H9 (cell line): ENCODE measurements at regions not wholly inside any gene's neighbourhood (a gene's known extent, or its start where the extent isn't known, plus 50 kb on each side); places are given as distances from the start of the nearest gene placed in this dataset.

Experiments used
- DNase-seq: peaks from one replicate; pipeline ENCODE4 v3.0.0-alpha.2; 2017
- H2AFZ ChIP-seq: one replicate; pipeline ENCODE4 v1.6.1; 2013; ENCODE audit warnings: mild to moderate bottlenecking, low read length, control low read depth, moderate library complexity
- H2AK5ac ChIP-seq: 2 replicates; pipeline ENCODE4 v1.6.1; 2013; ENCODE audit warnings: low read length, control low read depth, mixed read lengths; ENCODE audit not compliant: insufficient read length
- H2BK120ac ChIP-seq: one replicate; pipeline ENCODE4 v1.6.1; 2013; ENCODE audit warnings: low read depth, mild to moderate bottlenecking, low read length, control low read depth, inconsistent platforms; ENCODE audit not compliant: poor library complexity, severe bottlenecking
- H2BK12ac ChIP-seq: 2 replicates; pipeline ENCODE4 v1.6.1; 2013; ENCODE audit warnings: low read length, control low read depth, mixed read lengths, low read depth; ENCODE audit not compliant: insufficient read length
- H2BK15ac ChIP-seq: 2 replicates; pipeline ENCODE4 v1.6.1; 2013; ENCODE audit warnings: low read depth, low read length, control low read depth
- H2BK20ac ChIP-seq: one replicate; pipeline ENCODE4 v1.6.1; 2013; ENCODE audit warnings: low read depth, mild to moderate bottlenecking, low read length, control low read depth, inconsistent platforms; ENCODE audit not compliant: poor library complexity, severe bottlenecking
- H2BK5ac ChIP-seq: 2 replicates; pipeline ENCODE4 v1.6.1; 2013; ENCODE audit warnings: low read length, control low read depth, mixed read lengths; ENCODE audit not compliant: insufficient read length
- H3K14ac ChIP-seq: 2 replicates; pipeline ENCODE4 v1.6.1; 2013; ENCODE audit warnings: low read length, control low read depth; ENCODE audit not compliant: insufficient read depth
- H3K18ac ChIP-seq: 2 replicates; pipeline ENCODE4 v1.6.1; 2013; ENCODE audit warnings: low read depth, mild to moderate bottlenecking, mixed read lengths, low read length, control low read depth; ENCODE audit not compliant: insufficient read length
- H3K23ac ChIP-seq: 2 replicates; pipeline ENCODE4 v1.6.1; 2013; ENCODE audit warnings: low read length, control low read depth, mixed read lengths, low read depth; ENCODE audit not compliant: insufficient read length
- H3K23me2 ChIP-seq: 2 replicates; pipeline ENCODE4 v1.6.1; 2013; ENCODE audit warnings: low read depth, mild to moderate bottlenecking, mixed read lengths, low read length, control low read depth; ENCODE audit not compliant: insufficient read length, poor library complexity, severe bottlenecking
- H3K27ac ChIP-seq: 2 replicates; pipeline ENCODE4 v1.5.1; 2013; ENCODE audit warnings: low read length, control low read depth, mixed read lengths, low read depth; ENCODE audit not compliant: insufficient read length
- H3K27me3 ChIP-seq: 2 replicates; pipeline ENCODE4 v1.6.1; 2013; ENCODE audit warnings: low read length, control low read depth, inconsistent platforms; ENCODE audit not compliant: insufficient read depth
- H3K4ac ChIP-seq: 2 replicates; pipeline ENCODE4 v1.6.1; 2013; ENCODE audit warnings: low read depth, mild to moderate bottlenecking, control low read depth, inconsistent platforms, low read length, moderate library complexity
- H3K4me1 ChIP-seq: 2 replicates; pipeline ENCODE4 v1.6.1; 2013; ENCODE audit warnings: low read length, control low read depth, inconsistent platforms; ENCODE audit not compliant: insufficient read depth
- H3K4me2 ChIP-seq: 2 replicates; pipeline ENCODE4 v1.6.1; 2013; ENCODE audit warnings: low read length, control low read depth, mixed read lengths; ENCODE audit not compliant: insufficient read length, insufficient read depth
- H3K56ac ChIP-seq: 2 replicates; pipeline ENCODE4 v1.6.1; 2013; ENCODE audit warnings: low read depth, mild to moderate bottlenecking, mixed read lengths, low read length, control low read depth; ENCODE audit not compliant: insufficient read length
- H3K79me1 ChIP-seq: 2 replicates; pipeline ENCODE4 v1.6.1; 2013; ENCODE audit warnings: low read depth, mild to moderate bottlenecking, moderate library complexity, low read length, control low read depth, inconsistent platforms; ENCODE audit not compliant: insufficient read depth, poor library complexity, severe bottlenecking
- H3K79me2 ChIP-seq: 2 replicates; pipeline ENCODE4 v1.6.1; 2013; ENCODE audit warnings: low read length, control low read depth, inconsistent platforms; ENCODE audit not compliant: insufficient read depth
- H3K9ac ChIP-seq: 2 replicates; pipeline ENCODE4 v1.6.1; 2013; ENCODE audit warnings: low read length, control low read depth, mixed read lengths; ENCODE audit not compliant: insufficient read length; ENCODE audit errors: extremely low read depth
- H3K9me3 ChIP-seq: one replicate; pipeline ENCODE4 v1.6.1; 2013; ENCODE audit warnings: low read depth, low read length, inconsistent platforms; ENCODE audit not compliant: control insufficient read depth
- H3T11ph ChIP-seq: one replicate; pipeline ENCODE4 v1.6.1; 2013; ENCODE audit warnings: mild to moderate bottlenecking, low read length, control low read depth, inconsistent platforms
- H4K20me1 ChIP-seq: one replicate; pipeline ENCODE4 v1.6.1; 2013; ENCODE audit not compliant: control insufficient read depth, insufficient read length, insufficient read depth
- H4K5ac ChIP-seq: 2 replicates; pipeline ENCODE4 v1.6.1; 2013; ENCODE audit warnings: low read depth, mild to moderate bottlenecking, mixed read lengths, low read length, control low read depth; ENCODE audit not compliant: insufficient read length
- H4K8ac ChIP-seq: replicated peaks from 2 replicates; pipeline ENCODE4 v1.6.1; 2013; ENCODE audit warnings: low read length, control low read depth, mixed read lengths, low read depth; ENCODE audit not compliant: insufficient read length
- H4K91ac ChIP-seq: 2 replicates; pipeline ENCODE4 v1.6.1; 2013; ENCODE audit warnings: low read depth, mild to moderate bottlenecking, moderate library complexity, mixed read lengths, low read length, control low read depth; ENCODE audit not compliant: insufficient read length
- H3K27ac Mint-ChIP-seq, 3 experiments: 2 replicates in 2 of 3; 3 replicates in 1 of 3; pipeline ENCODE4 v1.8.0; 2020 to 2021; ENCODE audit warnings: mixed read lengths in 3 of 3, mild to moderate bottlenecking in 1 of 3, moderate library complexity in 1 of 3
- H3K27me3 Mint-ChIP-seq: 2 replicates; pipeline ENCODE4 v1.8.0; 2021; ENCODE audit warnings: low read depth, mild to moderate bottlenecking, moderate library complexity, mixed read lengths
- H3K36me3 Mint-ChIP-seq, 3 experiments: 2 replicates in 2 of 3; 3 replicates in 1 of 3; pipeline ENCODE4 v1.8.0; 2020 to 2021; ENCODE audit warnings: low read depth in 3 of 3, mixed read lengths in 3 of 3; ENCODE audit not compliant: insufficient read depth in 1 of 3
- H3K4me1 Mint-ChIP-seq, 2 experiments: 2 replicates each; pipeline ENCODE4 v1.8.0; 2020; ENCODE audit warnings: mixed read lengths in 2 of 2
- H3K4me3 Mint-ChIP-seq, 2 experiments: 2 replicates in 1 of 2; 3 replicates in 1 of 2; pipeline ENCODE4 v1.8.0; 2020 to 2021; ENCODE audit warnings: mild to moderate bottlenecking in 2 of 2, mixed read lengths in 2 of 2, moderate library complexity in 1 of 2
- H3K9me3 Mint-ChIP-seq, 2 experiments: 2 replicates in 1 of 2; 3 replicates in 1 of 2; pipeline ENCODE4 v1.8.0; 2020; ENCODE audit warnings: mild to moderate bottlenecking in 2 of 2, mixed read lengths in 2 of 2, moderate library complexity in 1 of 2
- WGBS: extraction: QIAGEN DNeasy Blood & Tissue Kit; methylation state at CpG from one replicate; pipeline ENCODE4 v1.1.7; 2013; ENCODE audit warnings: missing lambda C conversion rate, low lambda C conversion rate, mixed read lengths; ENCODE audit not compliant: insufficient read length; ENCODE audit errors: extremely low coverage; 5-methylcytosine and 5-hydroxymethylcytosine counted together
- TF ChIP-seq, protein P1 (sequence below): fragments of 200-600 bp; sonication (generic); conservative IDR thresholded peaks from 3 replicates; pipeline ENCODE4 v1.8.0; 2021; ENCODE audit warnings: antibody characterized with exemption, mild to moderate bottlenecking

DNA sequence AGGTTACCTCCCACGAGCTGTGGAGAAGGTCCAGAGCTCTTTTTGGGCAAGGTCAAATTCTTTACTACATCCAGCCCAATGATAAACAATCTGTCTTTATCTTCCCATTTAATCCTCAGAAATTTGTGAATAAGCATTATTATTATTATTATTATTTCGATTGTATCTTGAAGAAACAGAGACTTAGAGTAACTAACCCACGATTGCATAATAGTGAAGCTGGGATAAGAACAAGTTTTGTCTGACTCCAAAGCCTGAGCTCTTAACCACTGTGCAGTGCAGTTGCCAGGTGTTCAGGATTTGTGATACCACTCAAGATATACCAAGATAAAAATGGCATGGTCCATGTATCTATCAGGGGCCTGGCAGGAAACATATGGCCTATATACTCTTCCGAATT, 166.5 kb upstream of the LDB2 start:
- Histone ChIP-seq H3K27me3 (no peaks in the 10 kb centered on the region; the same call in 1 of the 2 replicates), H4K91ac (no peak overlapping the region), H2BK120ac (no peak overlapping the region), H3K27ac (no peak overlapping the region), H3K4me2 (no peak overlapping the region), H3K23ac (no peak overlapping the region), H3T11ph (no peak overlapping the region), H3K79me1 (no peaks in the 10 kb centered on the region), H3K4ac (no peak overlapping the region), H2BK12ac (no peak overlapping the region), H3K4me1 (no peaks in the 10 kb centered on the region), H4K20me1 (no peaks in the 10 kb centered on the region), H4K8ac (no peak overlapping the region), H2AK5ac (no peak overlapping the region), H3K9ac (no peak overlapping the region), H4K5ac (no peak overlapping the region), H2BK20ac (no peak overlapping the region), H2AFZ (no peak overlapping the region), H2BK15ac (no peak overlapping the region), H3K9me3 (no peaks in the 10 kb centered on the region), H3K14ac (no peak overlapping the region), H3K23me2 (no peaks in the 10 kb centered on the region), H3K18ac (no peak overlapping the region), H2BK5ac (no peak overlapping the region), H3K79me2 (no peaks in the 10 kb centered on the region), H3K56ac (no peak overlapping the region)
- TF ChIP-seq, protein P1, sequence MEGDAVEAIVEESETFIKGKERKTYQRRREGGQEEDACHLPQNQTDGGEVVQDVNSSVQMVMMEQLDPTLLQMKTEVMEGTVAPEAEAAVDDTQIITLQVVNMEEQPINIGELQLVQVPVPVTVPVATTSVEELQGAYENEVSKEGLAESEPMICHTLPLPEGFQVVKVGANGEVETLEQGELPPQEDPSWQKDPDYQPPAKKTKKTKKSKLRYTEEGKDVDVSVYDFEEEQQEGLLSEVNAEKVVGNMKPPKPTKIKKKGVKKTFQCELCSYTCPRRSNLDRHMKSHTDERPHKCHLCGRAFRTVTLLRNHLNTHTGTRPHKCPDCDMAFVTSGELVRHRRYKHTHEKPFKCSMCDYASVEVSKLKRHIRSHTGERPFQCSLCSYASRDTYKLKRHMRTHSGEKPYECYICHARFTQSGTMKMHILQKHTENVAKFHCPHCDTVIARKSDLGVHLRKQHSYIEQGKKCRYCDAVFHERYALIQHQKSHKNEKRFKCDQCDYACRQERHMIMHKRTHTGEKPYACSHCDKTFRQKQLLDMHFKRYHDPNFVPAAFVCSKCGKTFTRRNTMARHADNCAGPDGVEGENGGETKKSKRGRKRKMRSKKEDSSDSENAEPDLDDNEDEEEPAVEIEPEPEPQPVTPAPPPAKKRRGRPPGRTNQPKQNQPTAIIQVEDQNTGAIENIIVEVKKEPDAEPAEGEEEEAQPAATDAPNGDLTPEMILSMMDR = no peak
- Mint-ChIP-seq H3K9me3 (no peaks in the 10 kb centered on the region), H3K4me1 (0 out of 4 replicates have a peak, but pooled peaks cover 0 to 2% of the 10 kb centered on the region in 2 experiments), H3K36me3 (no peaks in the 10 kb centered on the region), H3K27ac (no peak overlapping the region), H3K4me3 (no peak overlapping the region), H3K27me3 (peaks cover 1% of the 10 kb centered on the region)
- DNase-seq = no peak
- WGBS = no CpG with 5 or more reads among the region's 4 CpGs
